ENCODE measurements at regions not wholly inside any gene's neighbourhood (a gene's known extent, or its start where the extent isn't known, plus 50 kb on each side); places are given as distances from the start of the nearest gene placed in this dataset.

DNA sequence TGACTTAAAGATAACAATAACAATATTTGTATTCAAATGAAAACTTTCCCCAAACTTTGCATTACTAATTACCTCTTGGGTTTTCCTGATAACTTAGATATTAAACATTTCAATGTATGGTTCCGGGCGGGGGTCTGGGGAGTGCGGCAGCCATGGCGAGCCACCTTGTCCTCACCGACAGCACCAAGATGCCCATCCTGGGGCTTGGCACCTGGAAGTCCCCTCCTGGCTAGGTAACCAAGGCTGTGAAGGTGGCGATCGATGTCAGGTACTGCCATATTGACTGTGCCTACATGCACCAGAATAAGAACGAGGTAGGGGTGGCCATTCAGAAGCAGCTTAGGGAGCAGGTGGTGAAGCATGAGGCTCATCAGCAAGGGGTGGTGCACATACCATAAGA is 478.7 kb downstream of the CNTN3 start:
- TF ChIP-seq, protein P1, sequence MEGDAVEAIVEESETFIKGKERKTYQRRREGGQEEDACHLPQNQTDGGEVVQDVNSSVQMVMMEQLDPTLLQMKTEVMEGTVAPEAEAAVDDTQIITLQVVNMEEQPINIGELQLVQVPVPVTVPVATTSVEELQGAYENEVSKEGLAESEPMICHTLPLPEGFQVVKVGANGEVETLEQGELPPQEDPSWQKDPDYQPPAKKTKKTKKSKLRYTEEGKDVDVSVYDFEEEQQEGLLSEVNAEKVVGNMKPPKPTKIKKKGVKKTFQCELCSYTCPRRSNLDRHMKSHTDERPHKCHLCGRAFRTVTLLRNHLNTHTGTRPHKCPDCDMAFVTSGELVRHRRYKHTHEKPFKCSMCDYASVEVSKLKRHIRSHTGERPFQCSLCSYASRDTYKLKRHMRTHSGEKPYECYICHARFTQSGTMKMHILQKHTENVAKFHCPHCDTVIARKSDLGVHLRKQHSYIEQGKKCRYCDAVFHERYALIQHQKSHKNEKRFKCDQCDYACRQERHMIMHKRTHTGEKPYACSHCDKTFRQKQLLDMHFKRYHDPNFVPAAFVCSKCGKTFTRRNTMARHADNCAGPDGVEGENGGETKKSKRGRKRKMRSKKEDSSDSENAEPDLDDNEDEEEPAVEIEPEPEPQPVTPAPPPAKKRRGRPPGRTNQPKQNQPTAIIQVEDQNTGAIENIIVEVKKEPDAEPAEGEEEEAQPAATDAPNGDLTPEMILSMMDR (conservative IDR thresholded peaks at IDR 0.05 in 1 of 2, IDR thresholded peaks at IDR 0.05 in 1 of 2; ENCODE audit: extremely low read depth in 1 of 2, insufficient read depth in 1 of 2, low read depth in 1 of 2, low read length in 2 of 2): no peak
- TF ChIP-seq EZH2 (IDR thresholded peaks at IDR 0.05; ENCODE audit: borderline replicate concordance, low read length): no peak
